ENCODE measurements at regions not wholly inside any gene's neighbourhood (a gene's known extent, or its start where the extent isn't known, plus 50 kb on each side); places are given as distances from the start of the nearest gene placed in this dataset.
A peak's percentile ranks its signal among the peaks of the same experiment; 100 is the strongest.

DNA sequence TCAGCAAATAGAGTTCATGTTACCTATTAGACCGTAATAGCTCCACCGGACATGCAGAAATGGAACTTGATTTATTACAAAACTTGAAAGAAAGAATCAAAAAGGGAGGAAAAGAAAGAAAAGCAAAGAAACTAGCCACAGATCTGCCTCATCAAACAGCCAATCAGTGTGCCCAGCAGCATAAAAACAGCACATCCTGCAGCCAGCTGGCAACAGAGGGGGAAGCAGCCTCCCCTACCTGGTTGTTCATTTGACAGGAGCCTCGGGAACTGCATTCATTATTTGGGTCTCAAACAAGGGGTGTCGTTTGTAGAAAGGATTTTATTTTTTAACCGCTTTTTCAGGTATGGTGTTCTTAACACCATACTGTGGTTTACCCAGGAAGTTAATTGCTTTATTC is 181.5 kb upstream of the TOPAZ1 start:
- in situ Hi-C loops (cut with HindIII; ENCODE audit: low sequenced_read_pairs) = no loop called here
- no peak for DNase-seq (ENCODE audit: low spot score)

DNA sequence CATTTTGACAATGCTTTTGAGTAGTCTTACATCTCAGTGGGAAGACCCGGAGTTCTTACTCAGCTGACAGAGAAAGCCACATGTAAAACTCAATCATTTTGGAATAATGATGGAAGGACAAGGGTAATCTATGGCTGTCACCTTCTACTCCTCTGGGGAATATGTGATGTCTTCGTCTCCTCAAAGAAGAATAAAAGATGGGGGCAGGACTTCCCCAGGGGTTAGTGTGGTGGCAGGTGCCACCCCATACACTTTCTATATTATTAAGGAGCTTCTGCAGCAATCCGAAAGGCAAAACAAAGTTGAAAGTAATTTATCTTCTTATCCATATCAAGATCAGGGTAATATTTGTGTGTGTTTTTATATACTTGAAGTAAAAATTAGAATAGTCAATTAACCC is 180.4 kb upstream of the TOPAZ1 start:
- no peak for DNase-seq (ENCODE audit: low spot score)
- in situ Hi-C loops (cut with HindIII; ENCODE audit: low sequenced_read_pairs) = no loop called here

DNA sequence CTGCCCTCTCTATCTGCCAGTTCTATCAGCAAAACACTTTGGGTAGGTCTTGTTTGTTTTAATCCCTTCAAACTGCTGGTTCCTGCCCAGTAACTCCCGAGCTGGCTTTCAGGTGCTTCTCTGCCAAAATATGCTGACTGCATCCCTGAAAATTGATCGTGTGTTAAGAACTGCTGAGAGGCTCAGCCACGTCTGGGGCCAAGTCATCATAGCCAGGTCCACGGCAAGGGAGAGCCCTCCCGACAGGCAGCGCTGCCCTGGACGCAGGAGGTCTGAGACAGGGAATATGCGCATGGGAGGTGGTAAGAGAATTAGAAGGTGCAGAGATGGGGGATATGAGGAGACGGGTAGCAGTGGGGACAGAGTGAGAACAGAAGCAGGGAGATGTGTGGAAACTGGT is 179.7 kb upstream of the TOPAZ1 start:
- in situ Hi-C loops (cut with HindIII; ENCODE audit: low sequenced_read_pairs) = no loop called here
- DNase-seq (ENCODE audit: low spot score) = no peak

DNA sequence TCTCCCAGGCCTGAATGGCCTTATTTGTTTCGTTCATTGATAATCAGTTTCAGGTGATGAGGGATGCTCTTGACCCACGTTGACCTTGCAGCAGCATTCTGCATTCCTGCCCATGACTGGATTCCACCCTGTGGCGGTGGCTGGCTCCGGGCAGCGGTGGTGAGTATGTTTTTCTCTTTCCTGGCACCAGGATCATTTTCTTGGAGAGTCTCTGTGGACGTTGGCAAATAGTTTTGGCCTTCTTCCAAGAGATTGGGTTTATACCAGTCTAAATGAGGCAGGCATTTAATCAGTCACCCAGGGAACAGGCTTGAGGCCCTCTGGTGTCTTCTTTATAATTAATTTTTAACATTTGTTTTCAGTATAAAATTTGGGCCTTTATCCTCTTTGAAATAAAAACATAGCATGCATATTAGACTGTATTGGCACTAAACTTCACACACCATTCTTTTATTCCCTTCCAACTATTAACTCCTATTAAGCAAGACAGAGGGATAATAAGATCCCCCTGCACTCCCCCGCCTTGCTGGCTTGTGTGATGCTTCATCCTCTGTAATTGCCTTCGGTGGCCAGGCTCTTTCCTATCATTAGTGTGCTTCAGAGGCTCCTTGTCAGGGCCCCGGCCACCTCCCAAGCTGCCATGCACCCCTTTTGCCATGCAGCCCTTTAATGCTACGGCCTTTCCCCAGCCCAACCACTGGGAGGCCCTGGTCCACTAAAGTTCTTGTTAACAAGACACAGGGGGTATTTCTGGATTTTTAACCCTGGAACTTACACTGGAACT is 176.2 kb upstream of the TOPAZ1 start:
- DNase-seq (ENCODE audit: low spot score) = peak; percentile 14

DNA sequence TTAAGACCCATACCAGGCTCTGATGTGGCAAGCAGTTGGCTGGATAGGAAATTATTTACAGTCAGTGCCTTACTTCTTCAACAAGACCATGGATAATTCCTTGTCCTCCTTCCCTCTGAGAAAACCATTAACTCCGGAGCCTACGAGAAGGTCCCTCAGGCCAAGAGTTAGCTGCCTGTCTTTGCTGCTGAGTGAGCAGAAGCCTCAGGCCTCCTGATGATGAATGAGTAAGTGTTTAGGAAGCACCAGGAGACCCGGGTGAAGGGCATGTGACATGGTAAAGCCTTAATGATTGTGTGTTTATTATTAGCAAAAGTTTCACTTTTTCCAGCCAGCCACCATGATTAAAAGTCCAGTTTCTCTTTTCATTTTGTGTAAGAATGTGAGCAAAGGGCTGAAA is 174.9 kb upstream of the TOPAZ1 start:
- in situ Hi-C loops (cut with HindIII; ENCODE audit: low sequenced_read_pairs) = no loop called here
- no peak for DNase-seq (ENCODE audit: low spot score)

More for the DNA sequence above, 176.2 kb upstream of the TOPAZ1 start:
- in situ Hi-C loops (cut with HindIII; ENCODE audit: low sequenced_read_pairs) = no loop called here

DNA sequence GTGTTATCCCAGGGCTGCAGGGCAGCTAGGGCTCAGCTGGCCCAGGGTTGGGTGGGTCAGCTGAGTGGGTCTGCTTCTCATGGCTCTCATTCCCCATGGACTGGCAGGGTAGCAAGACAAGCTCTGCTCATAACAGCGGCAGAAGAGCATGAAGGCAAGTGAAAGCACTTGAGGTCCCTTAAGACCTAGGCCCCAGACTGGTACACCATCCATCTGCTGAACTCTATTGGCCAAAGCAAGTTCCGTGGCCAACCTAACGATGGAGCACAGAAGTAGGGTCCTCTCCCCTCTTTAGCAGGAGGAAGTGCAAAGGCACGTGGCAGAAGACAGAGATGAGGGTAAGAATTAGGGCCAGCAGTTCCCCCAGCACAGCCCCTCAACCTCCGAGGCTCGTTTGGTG is 174.3 kb upstream of the TOPAZ1 start:
- DNase-seq (ENCODE audit: low spot score) = no peak
- in situ Hi-C loops (cut with HindIII; ENCODE audit: low sequenced_read_pairs) = no loop called here

DNA sequence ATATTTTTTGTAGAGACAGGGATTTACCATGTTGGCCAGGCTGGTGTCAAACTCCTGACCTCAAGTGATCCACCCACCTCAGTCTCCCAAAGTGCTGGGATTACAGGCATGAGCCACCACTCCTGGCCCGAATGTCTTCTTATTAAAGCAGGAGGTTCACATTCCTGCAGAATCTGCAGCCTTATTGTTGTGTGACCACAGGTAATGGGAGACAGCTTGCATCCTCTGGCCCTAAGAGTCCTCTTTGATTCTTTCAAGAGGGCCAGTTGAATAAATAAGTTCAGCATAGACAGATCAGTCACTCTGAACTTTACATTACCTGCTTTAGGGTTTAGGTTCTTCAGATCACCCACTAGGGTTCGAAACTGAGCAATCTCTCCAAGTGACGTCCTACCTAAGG is 172.9 kb upstream of the TOPAZ1 start:
- DNase-seq (ENCODE audit: low spot score) = no peak
- in situ Hi-C loops (cut with HindIII; ENCODE audit: low sequenced_read_pairs) = no loop called here

DNA sequence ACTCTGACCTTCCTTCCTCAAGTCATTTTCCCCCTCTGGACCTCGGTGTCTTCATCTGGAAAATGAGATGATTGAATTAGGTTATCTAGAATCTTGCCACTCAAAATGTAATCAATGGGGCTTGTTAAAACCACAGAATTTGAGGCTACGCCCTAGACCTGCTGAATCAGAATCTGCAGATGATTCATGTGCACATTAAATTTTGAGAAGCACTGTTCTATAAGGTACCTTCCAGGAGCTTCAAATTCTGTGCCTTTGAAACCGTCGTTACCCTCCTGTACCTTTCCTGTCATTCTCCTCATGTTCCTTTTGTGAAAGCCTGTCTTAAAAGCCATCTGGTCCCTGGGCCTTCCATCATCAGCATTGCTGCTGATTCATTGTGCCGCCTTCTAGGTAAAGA is 172.4 kb upstream of the TOPAZ1 start:
- in situ Hi-C loops (cut with HindIII; ENCODE audit: low sequenced_read_pairs) = no loop called here
- DNase-seq (ENCODE audit: low spot score) = no peak

DNA sequence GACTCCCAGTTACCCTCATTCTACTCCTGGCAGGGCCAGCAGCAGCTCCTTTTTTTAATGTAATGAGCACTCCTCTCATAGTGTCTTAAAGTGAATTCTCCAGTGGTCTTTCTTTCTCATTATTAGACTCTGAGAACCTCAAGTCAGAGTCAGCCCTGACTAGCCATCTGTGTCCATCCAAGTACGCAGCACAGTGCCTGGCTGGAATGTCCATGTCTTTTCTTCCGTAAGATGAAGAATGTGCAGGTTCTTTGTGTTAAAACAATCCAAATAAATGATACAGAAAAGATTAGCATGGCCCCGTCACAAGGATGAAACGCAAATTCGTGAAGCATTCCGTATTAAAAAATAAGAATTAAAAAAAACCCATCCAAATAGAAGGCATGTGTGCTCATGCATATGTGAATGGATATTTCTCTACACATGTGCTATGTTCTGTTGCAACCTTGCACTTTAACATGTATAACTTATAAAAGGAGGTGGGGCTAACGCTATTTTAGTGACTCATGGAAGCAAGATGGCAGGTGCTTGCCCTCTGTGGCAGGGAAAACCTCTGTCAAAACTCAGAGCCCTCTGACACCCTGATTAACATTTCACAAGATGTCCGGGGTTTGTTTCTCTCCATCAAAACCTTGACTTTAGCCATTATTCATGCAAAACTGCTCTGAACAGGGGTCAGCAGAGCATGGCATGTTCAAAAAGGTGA is 170.7 kb upstream of the TOPAZ1 start:
- in situ Hi-C loops (cut with HindIII; ENCODE audit: low sequenced_read_pairs) = no loop called here

DNA sequence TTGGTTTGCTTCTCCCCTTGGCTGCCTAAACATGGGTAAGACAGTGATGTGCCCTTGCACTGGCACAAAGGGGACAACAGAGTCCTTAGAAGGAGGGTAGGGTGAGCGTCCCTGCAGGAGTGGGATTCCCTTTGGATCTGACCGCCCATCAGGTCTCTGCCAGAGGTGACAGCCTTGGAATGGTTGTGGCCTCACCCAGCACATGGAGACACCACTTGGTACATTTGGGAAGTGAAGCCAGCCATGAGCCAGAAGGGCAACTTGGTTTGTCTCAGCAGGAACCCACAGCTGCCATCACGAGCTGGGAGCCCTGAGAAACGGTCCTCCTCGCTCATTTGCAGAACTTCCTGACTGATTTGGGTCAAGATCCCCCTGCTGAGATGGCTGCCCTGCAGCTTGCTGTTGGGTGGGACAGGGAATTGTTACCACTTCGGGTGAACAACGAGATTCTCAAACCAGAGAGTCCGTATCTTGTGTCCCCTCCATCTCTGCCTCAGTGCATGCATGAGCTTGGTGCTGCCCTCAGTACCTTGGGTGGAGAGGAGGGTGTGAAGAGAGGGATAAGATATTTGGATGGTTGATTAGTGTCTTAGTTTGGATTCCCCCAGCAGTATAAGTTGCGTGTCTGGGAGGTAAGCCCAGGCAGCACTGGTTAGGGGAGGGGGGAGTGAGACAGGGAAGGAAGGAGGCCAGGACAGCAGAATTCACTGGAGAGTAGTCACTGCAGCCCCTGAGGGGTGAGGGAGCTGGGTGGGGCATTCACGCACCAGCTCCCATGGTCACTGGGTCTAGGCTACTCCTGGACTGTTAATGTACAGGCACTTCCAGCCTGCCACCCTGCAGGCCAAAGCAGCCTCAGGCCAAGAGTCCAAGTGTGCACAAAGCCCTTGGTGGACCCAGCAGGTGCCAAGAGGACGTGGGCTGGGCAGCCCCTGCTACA is 168.8 kb upstream of the TOPAZ1 start:
- DNase-seq (ENCODE audit: low spot score) = no peak
- in situ Hi-C loops (cut with HindIII; ENCODE audit: low sequenced_read_pairs) = no loop called here

More for the DNA sequence above, 170.7 kb upstream of the TOPAZ1 start:
- DNase-seq (ENCODE audit: low spot score) = no peak

DNA sequence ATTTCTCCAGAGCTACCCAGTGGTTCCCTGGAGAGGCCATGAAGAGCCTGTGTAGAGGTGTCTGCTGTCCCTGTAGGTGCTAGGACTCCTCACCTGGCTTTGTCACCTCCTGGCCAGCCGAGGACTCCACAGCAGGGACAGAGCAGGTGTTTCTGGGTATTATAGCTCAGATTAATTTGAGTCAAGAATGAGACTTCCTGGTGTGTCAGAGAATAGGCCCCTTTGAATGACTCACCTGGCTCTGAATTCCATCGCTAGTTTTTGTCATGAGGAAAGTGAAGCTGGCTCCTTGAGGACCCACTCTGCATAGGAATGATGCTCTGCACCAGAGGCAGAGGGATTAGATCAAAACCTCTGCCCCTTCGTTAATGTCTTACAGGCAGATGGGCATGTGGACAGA is 167.5 kb upstream of the TOPAZ1 start:
- no peak for DNase-seq (ENCODE audit: low spot score)
- in situ Hi-C loops (cut with HindIII; ENCODE audit: low sequenced_read_pairs) = no loop called here

DNA sequence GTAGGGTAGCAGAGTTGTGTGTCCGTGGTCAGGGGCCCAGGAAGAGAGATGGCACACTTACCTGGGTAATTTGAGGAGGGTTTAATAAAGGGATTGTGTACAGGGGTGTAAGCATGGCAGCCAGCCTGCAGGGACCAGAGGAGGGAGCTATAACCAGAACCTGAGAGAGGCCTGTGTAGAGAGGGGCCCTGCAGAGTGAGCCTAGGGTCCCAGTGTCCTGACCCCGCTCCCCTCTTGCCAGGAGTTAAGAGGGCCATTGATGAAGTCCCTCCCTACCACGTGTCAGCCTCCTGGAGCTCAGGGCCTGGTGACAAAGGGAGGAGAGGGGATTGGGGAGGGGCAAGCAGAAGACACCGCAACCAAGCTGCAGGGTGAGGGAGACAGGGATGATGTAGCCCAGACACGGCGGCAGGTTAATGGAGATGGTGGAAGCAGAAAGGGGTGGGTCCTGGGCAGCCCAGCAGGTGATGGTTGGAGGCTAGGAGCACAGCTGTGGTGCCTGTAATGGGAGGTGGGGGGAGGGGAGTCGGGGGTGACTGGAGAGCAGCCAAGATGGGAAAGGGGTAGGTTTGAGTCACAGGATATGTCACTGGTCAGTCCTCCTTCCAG is 165.4 kb upstream of the TOPAZ1 start:
- in situ Hi-C loops (cut with HindIII; ENCODE audit: low sequenced_read_pairs) = no loop called here
- DNase-seq (ENCODE audit: low spot score) = no peak

DNA sequence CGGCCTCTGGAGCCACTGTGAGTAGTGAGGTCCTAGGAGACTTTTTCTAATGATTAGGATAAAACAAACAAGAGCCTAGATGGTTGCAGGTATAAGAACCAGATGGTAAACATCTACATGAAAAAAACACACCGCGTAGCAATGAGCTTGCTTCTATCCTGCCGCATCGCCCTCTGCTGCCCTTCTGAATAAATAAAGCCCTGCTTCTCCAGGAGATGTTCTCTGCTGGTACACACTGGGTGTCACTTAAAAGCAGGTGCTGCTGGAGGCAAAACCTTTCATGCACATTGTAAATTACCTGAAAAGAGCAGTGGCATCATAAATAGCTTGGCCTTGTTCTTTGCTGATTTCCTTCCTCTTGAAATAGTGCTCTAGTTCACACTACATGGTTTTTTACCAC is 164.4 kb upstream of the TOPAZ1 start:
- in situ Hi-C loops (cut with HindIII; ENCODE audit: low sequenced_read_pairs) = no loop called here
- peak; percentile 2 for DNase-seq (ENCODE audit: low spot score)

DNA sequence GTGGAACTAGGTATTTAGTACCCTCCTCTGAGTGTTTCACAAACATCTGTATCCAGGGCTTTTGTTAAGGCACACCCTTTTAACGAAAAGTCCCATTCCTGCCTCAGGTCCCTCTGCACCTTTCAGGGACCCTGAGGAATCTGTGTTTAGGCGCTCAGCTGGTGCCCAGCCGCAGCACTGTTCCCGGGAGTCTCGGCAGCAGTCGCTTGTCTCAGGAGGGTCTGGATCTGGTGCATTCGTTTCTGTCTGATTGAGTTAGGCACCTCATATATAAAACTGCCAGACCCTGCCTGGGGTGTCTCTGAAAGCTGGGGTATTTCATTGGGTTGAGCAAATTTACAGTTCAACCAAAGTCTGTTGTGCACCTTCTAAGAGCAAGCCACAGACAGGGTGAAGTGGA is 162.8 kb upstream of the TOPAZ1 start:
- no peak for DNase-seq (ENCODE audit: low spot score)
- in situ Hi-C loops (cut with HindIII; ENCODE audit: low sequenced_read_pairs) = no loop called here

DNA sequence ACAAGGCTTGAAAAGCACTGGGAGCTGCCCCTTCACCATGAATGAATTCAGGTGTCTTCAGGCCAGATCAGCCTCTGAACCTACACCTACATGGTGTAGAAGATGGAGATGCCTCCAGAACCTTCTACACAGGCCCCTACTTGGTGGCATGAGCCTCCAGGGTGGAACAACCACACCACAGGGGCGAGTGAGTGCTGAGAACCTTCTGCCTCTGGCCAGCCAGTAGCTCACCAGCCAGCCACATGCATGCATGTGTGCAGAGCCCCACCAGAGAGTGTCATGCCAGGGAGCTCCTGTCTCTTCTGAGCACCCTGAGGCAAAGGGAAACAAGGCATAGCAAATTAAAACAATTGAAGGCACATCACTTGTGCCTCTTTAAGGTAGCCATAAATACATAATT is 161.8 kb upstream of the TOPAZ1 start:
- in situ Hi-C loops (cut with HindIII; ENCODE audit: low sequenced_read_pairs) = no loop called here
- DNase-seq (ENCODE audit: low spot score) = no peak

DNA sequence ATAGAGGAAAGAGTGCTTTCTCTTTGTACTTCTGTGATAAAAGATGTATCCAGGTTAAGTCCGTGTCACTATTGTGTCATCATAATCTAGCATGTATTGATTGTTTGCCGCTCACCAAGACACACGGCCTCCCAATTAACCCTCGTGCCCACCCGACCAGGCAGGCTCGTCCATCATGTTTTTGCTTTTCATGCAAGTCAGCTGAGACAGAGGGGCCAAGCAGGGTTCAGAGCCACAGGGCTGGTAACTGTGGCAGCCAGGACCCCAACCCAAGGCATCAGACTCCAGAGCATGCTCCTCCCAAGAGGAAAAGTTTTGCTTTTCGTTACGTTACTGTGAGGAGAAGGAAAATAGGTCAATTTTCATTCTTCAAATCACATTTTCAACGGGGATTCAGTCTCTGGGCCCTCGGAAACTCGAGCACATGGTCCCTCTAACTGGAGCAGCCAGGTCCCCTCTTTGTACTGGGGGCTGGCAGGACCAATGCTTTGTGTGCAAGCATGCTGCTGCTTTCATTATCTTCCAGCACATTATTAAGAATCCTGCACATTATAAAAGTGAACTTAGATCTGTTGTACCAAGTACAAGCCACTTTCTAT is 161.1 kb upstream of the TOPAZ1 start:
- in situ Hi-C loops (cut with HindIII; ENCODE audit: low sequenced_read_pairs) = no loop called here
- no peak for DNase-seq (ENCODE audit: low spot score)

DNA sequence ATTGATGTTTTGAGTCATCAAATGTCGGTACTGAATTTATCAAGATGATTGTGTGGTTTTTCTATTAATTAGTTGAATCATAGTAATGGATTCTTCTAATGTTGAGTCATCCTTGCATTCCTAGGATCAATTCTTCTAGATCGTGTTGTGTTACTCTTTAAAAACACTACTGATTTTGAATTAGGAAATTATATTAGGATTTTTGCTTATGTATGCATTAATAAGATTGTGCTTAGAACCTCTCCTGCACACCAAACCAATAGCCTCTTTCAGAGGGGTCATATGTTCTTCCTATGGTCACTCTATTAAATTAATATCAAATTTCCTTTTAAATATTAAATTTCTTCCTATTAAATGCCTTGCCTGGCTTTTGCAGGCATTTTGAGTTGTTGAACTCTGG is 151.7 kb upstream of the TOPAZ1 start:
- in situ Hi-C loops (cut with HindIII; ENCODE audit: low sequenced_read_pairs) = no loop called here

DNA sequence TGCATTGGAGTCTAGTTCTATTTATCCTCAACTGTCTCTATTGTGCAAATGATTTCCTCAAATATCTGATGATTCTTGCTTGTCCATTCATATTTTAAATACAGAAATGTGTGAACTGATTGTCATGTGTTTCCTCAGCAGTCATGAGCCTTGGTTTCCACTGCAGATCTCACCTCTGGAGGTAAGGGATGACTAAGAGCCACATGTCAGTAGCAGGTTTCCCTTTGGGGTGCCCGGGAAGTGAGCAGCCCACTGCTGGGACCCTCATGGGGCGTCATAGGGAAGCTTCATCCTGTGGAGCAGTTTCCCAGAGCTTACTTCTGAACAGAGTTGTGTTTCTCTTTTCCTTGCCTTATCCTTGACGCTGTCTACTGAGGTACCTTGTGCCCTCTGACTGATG is 149.2 kb upstream of the TOPAZ1 start:
- DNase-seq (ENCODE audit: low spot score) = no peak
- in situ Hi-C loops (cut with HindIII; ENCODE audit: low sequenced_read_pairs) = no loop called here

More for the DNA sequence above, 151.7 kb upstream of the TOPAZ1 start:
- DNase-seq (ENCODE audit: low spot score) = no peak

DNA sequence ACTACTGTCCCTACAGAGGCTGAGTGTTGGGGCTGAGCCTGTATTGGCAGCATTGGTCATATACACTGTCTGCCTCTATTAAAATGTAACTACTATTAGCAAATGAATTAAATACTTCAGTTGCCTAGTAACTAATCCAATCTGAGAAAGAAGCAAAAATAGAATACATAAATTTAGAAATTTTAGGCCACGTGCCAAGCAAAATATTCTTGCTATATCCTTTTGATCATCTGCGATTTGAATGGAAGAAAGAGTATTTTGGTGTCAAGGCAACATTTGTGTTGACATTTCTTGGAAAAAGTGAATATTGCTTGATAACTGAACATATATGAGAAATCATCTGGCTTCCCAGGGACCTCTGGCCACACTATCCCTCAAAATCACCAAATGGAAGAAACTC is 148.2 kb upstream of the TOPAZ1 start:
- in situ Hi-C loops (cut with HindIII; ENCODE audit: low sequenced_read_pairs) = no loop called here
- no peak for DNase-seq (ENCODE audit: low spot score)
